Endodermal cell (in vitro differentiated cells): ENCODE measurements at regions not wholly inside any gene's neighbourhood (a gene's known extent, or its start where the extent isn't known, plus 50 kb on each side); places are given as distances from the start of the nearest gene placed in this dataset.

Source experiments
- DNase-seq: peaks from one replicate; pipeline ENCODE4 v3.0.0-alpha.2; 2017
- H3K27ac ChIP-seq: 2 replicates; pipeline ENCODE4 v1.5.1; 2013; ENCODE audit warnings: mild to moderate bottlenecking, low read depth, low read length, moderate library complexity
- H3K27me3 ChIP-seq: 2 replicates; pipeline ENCODE4 v1.6.1; 2013; ENCODE audit warnings: mild to moderate bottlenecking, low read length, moderate library complexity; ENCODE audit not compliant: insufficient read depth, control insufficient read depth, poor library complexity, severe bottlenecking
- H3K36me3 ChIP-seq: 2 replicates; pipeline ENCODE4 v1.7.0; 2013; ENCODE audit warnings: mild to moderate bottlenecking, low read length, moderate library complexity; ENCODE audit not compliant: control insufficient read depth, insufficient read depth
- H3K4me1 ChIP-seq: one replicate; pipeline ENCODE4 v1.7.0; 2013; ENCODE audit warnings: low read length; ENCODE audit not compliant: control insufficient read depth, insufficient read depth
- H3K4me3 ChIP-seq: 2 replicates; pipeline ENCODE4 v1.5.1; 2013; ENCODE audit warnings: mild to moderate bottlenecking, low read length, moderate library complexity
- H3K9ac ChIP-seq: 2 replicates; pipeline ENCODE4 v1.6.1; 2013; ENCODE audit warnings: mild to moderate bottlenecking, low read length, moderate library complexity; ENCODE audit not compliant: poor library complexity, severe bottlenecking; ENCODE audit errors: extremely low read depth
- H3K9me3 ChIP-seq: 2 replicates; pipeline ENCODE4 v1.6.1; 2013; ENCODE audit warnings: mild to moderate bottlenecking, low read length, moderate library complexity; ENCODE audit not compliant: control insufficient read depth
- H3K27ac Mint-ChIP-seq: 2 replicates; pipeline ENCODE4 v1.8.0; 2020; ENCODE audit warnings: mixed read lengths
- H3K27me3 Mint-ChIP-seq: 2 replicates; pipeline ENCODE4 v1.8.0; 2021; ENCODE audit warnings: mild to moderate bottlenecking, mixed read lengths; ENCODE audit not compliant: insufficient read depth
- H3K36me3 Mint-ChIP-seq: 2 replicates; pipeline ENCODE4 v1.8.0; 2020; ENCODE audit warnings: low read depth, mixed read lengths
- H3K4me1 Mint-ChIP-seq: 2 replicates; pipeline ENCODE4 v1.8.0; 2020; ENCODE audit warnings: mixed read lengths
- H3K4me3 Mint-ChIP-seq: 2 replicates; pipeline ENCODE4 v1.8.0; 2020; ENCODE audit warnings: mild to moderate bottlenecking, moderate library complexity, mixed read lengths
- H3K9me3 Mint-ChIP-seq: 2 replicates; pipeline ENCODE4 v1.8.0; 2020; ENCODE audit warnings: mild to moderate bottlenecking, mixed read lengths
- CTCF ChIP-seq: fragments of 200-600 bp; sonication (generic); conservative IDR thresholded peaks from 2 replicates; pipeline ENCODE4 v1.5.0; 2021; ENCODE audit warnings: antibody characterized with exemption, mild to moderate bottlenecking
- WGBS, 2 experiments: methylation state at CpG; one replicate each; pipeline versions ENCODE4 v1.1.5 to v1.1.7; 2013; ENCODE audit warnings: missing lambda C conversion rate in 2 of 2, mixed read lengths in 1 of 2; ENCODE audit not compliant: insufficient coverage in 1 of 2, insufficient read length in 1 of 2; 5-methylcytosine and 5-hydroxymethylcytosine counted together

GRCh38 chr1:230578616-230579015, 63.7 kb upstream of the COG2 start:
- Mint-ChIP-seq H3K4me1 (peaks cover 12% of the 10 kb centered on the region), H3K36me3 (no peaks in the 10 kb centered on the region), H3K4me3 (no peak overlapping the region), H3K27me3 (no peaks in the 10 kb centered on the region), H3K9me3 (peaks cover 13% of the 10 kb centered on the region), H3K27ac (no peak overlapping the region)
- no peak for DNase-seq
- Histone ChIP-seq H3K9me3 (peaks cover 13% of the 10 kb centered on the region), H3K9ac (no peak overlapping the region), H3K36me3 (no peaks in the 10 kb centered on the region), H3K27me3 (no peaks in the 10 kb centered on the region), H3K4me1 (peaks cover 6% of the 10 kb centered on the region), H3K27ac (no peak overlapping the region), H3K4me3 (no peak overlapping the region)
- 90% methylated on average over 2 to 4 of the region's 4 CpGs for WGBS, 2 experiments
- TF ChIP-seq CTCF: no peak

- Mint-ChIP-seq H3K27ac (no peak overlapping the region), H3K4me3 (no peak overlapping the region), H3K4me1 (peaks cover 17% of the 10 kb centered on the region), H3K9me3 (peaks cover 13% of the 10 kb centered on the region), H3K36me3 (no peaks in the 10 kb centered on the region), H3K27me3 (no peaks in the 10 kb centered on the region)
- Histone ChIP-seq H3K9me3 (peaks cover 9% of the 10 kb centered on the region), H3K27me3 (no peaks in the 10 kb centered on the region), H3K4me1 (peaks cover 6% of the 10 kb centered on the region), H3K36me3 (no peaks in the 10 kb centered on the region), H3K4me3 (no peak overlapping the region), H3K9ac (no peak overlapping the region), H3K27ac (no peak overlapping the region)
- WGBS, 2 experiments: 66 to 92% methylated on average over 2 to 3 of the region's 3 CpGs
- DNase-seq: no peak
- TF ChIP-seq CTCF: no peak
These were observed 64.7 kb upstream of the COG2 start for GRCh38 chr1:230577537-230577936.

- H3K4me1 Mint-ChIP-seq: peaks cover 27% of the 10 kb centered on the region
- no peaks in the 10 kb centered on the region for H3K27me3 ChIP-seq
- H3K4me3 ChIP-seq: no peak overlapping the region
- H3K27me3 Mint-ChIP-seq: no peaks in the 10 kb centered on the region
- no peak for TF ChIP-seq CTCF
- no peaks in the 10 kb centered on the region for H3K9me3 ChIP-seq
- 77 to 83% methylated on average over 1 to 3 of the region's 3 CpGs for WGBS, 2 experiments
- no peaks in the 10 kb centered on the region for H3K36me3 ChIP-seq
- H3K9me3 Mint-ChIP-seq: no peaks in the 10 kb centered on the region
- no peak overlapping the region for H3K27ac ChIP-seq
- H3K27ac Mint-ChIP-seq: no peak overlapping the region
- no peak for DNase-seq
- H3K4me3 Mint-ChIP-seq: no peak overlapping the region
- H3K4me1 ChIP-seq: peaks cover 6% of the 10 kb centered on the region
- H3K36me3 Mint-ChIP-seq: no peaks in the 10 kb centered on the region
- H3K9ac ChIP-seq: no peak overlapping the region
These were observed 66.3 kb upstream of the COG2 start for GRCh38 chr1:230575886-230576500.
